ENCODE measurements at regions not wholly inside any gene's neighbourhood (a gene's known extent, or its start where the extent isn't known, plus 50 kb on each side); places are given as distances from the start of the nearest gene placed in this dataset.
"Not testable (repeated sequence)": the region's sequence is repeated elsewhere in the genome, so short reads cannot be mapped to it uniquely, and the experiment has no call there.

GRCh38 chr6:78259935-78260334 is 607.1 kb downstream of the MEI4 start:
- no peak for TF ChIP-seq CTCF (conservative IDR thresholded peaks at IDR 0.05; ENCODE audit: low read depth, low read length)

DNA sequence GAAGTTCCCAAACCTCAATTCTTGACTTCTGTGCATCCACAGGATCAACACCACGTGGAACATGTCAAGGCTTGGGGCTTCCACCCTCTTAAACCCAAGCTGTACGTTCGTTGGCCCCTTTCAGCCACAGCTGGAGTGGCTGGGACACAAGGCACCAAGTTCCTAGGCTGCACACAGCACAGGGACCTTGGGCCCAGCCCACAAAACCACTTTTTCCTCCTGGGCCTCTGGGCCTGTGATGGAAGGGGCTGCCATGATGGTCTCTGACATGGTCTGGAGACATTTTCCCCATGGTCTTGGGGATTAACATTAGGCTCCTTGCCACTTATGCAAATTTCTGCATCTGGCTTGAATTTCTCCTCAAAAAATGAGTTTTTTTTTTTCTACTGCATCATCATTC is 606.9 kb upstream of the IRAK1BP1 start:
- H3K4me3 ChIP-seq (ENCODE audit: low read length); DNase-seq (ENCODE audit: low read depth): not testable (repeated sequence)

More at GRCh38 chr6:78259935-78260334, 607.1 kb downstream of the MEI4 start:
- no peak for DNase-seq (ENCODE audit: low read depth)
- no peak overlapping the region for H3K4me3 ChIP-seq (ENCODE audit: low read length)

GRCh38 chr6:78268591-78269452 is 598.5 kb upstream of the IRAK1BP1 start:
- TF ChIP-seq CTCF (conservative IDR thresholded peaks at IDR 0.05; ENCODE audit: low read depth, low read length) = no peak
- no peak overlapping the region for H3K4me3 ChIP-seq (ENCODE audit: low read length)
- DNase-seq (ENCODE audit: low read depth) = no peak

DNA sequence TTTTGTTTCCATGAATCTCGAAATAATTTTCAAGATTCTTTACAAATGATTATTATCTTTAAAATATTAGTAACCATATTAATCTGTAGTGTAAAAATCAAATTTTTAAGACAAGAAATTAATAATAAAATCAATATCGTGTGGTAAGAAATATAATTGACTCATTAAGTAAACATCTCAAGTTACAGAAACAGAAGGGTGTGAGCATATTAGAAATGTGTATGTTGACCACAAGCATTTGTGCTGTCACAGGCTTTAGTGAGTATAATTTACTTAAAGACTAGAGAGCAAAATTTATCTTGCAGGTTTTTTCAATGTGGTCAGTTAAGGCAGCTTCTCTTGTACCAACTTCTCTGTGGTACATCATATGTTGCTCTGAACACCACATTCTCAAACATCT is 566.5 kb upstream of the IRAK1BP1 start:
- no peak for TF ChIP-seq CTCF (conservative IDR thresholded peaks at IDR 0.05; ENCODE audit: low read depth, low read length)
- no peak overlapping the region for H3K4me3 ChIP-seq (ENCODE audit: low read length)
- no peak for DNase-seq (ENCODE audit: low read depth)

DNA sequence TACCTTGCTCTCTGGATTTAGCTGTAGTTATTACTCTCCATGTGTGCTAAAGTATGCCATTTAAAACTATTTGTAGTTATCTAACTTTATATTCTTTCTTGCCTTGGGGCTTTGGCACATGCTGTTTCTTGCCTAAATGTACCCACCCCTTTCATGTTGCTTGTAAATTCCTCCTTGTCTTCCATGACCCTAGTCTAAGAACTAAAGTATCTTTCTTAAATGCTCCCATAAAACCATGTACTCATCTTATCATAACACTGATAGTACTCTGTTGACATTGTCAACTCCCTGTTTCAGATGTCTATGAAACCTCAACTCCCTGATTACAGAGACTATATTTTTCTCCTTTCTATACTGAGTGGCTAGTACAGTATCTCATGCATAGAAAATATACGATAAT is 564.9 kb upstream of the IRAK1BP1 start:
- TF ChIP-seq CTCF (conservative IDR thresholded peaks at IDR 0.05; ENCODE audit: low read depth, low read length) = no peak
- no peak for DNase-seq (ENCODE audit: low read depth)
- no peak overlapping the region for H3K4me3 ChIP-seq (ENCODE audit: low read length)

DNA sequence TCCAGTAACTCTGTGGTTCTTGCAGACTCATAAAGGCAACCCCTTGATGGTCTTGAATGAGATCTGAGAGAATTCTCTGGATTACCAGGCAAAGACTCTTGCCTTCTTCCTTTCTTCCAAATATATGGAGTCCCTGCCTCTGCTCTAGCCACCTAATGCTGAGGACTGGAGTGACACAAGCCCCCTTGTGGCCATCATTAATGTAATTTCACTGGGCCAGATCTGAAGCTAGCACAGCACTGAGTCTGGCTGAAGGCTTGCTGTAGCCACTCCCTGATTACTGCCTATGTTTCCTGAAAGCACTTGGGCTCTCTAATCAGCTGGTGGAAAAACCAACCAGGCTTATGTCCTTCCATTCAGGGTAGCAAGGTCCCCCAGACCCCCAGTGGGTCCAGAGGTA is 559.3 kb upstream of the IRAK1BP1 start:
- no peak for DNase-seq (ENCODE audit: low read depth)
- no peak overlapping the region for H3K4me3 ChIP-seq (ENCODE audit: low read length)
- TF ChIP-seq CTCF (conservative IDR thresholded peaks at IDR 0.05; ENCODE audit: low read depth, low read length) = peak; percentile 49

DNA sequence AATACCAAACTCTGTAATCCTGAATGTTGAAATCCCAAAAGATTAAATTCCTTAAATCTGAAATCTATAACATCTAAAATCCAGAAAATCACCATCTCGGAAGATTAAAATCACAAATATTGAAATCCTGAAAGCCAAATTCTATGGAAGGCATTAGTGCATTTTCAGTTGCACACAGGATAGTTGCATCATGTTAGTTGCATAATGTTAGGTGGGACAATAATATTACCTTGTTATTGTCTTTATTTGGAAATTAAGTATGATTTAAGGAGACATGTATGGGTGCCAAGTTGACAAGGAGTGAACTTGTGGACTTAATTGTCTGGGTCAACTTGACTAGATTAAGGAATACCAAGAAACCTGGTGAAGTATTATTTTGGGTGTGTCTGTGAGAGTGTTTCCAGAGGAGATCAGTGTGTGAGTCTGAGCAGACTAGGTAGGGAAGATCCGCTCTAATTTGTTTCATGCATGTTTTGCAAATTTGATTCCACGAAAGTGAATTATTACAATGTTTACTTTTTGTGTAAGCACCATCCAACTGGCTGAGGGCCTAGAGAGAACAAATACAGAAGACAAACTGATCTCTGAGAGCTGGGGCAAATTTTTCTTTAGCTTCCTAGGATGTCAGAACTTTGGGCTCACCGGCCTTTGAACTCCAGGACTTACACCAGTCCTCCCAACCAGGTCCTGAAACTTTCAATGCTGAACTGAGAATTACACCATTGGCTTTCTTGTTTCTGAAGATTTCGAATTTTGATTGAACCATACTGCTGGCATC is 545.1 kb upstream of the IRAK1BP1 start:
- H3K4me3 ChIP-seq (ENCODE audit: low read length) = no peak overlapping the region
- no peak for DNase-seq (ENCODE audit: low read depth)
- TF ChIP-seq CTCF (conservative IDR thresholded peaks at IDR 0.05; ENCODE audit: low read depth, low read length) = no peak

Data from retinal pigment epithelial cell (primary cell).